H1 (cell line): ENCODE measurements at regions not wholly inside any gene's neighbourhood (a gene's known extent, or its start where the extent isn't known, plus 50 kb on each side); places are given as distances from the start of the nearest gene placed in this dataset.
"Not testable (repeated sequence)": the region's sequence is repeated elsewhere in the genome, so short reads cannot be mapped to it uniquely, and the experiment has no call there.

ENCODE experiments used
- CTCF ChIA-PET: fragments of 300-600 bp; sonication (Branson Sonifier 250); formaldehyde crosslinking; loops from one replicate; lab custom pipeline; 2021; ENCODE audit not compliant: partially characterized antibody; lab: Charles Lee
- POLR2A ChIA-PET: fragments of 300-600 bp; sonication (Branson Sonifier 250); formaldehyde crosslinking; loops from one replicate; lab custom pipeline; 2021; ENCODE audit warnings: inconsistent platforms; ENCODE audit not compliant: partially characterized antibody; lab: Charles Lee
- DNase-seq, 2 experiments: peaks; one replicate each; pipeline versions ENCODE4 v3.0.0 to v3.0.0-alpha.2; 2010 to 2022; ENCODE audit warnings: low spot score in 2 of 2, low read depth in 1 of 2, mixed read lengths in 1 of 2
- FAIRE-seq: peaks from 2 replicates; lab custom pipeline; 2011; peaks lifted over from hg19 to GRCh38; lab: Jason Lieb, UNC
- H2AFZ ChIP-seq: 2 replicates; pipeline ENCODE4 v1.8.1; 2012; ENCODE audit warnings: low read length, inconsistent platforms
- H2AK5ac ChIP-seq: 2 replicates; pipeline ENCODE4 v1.6.1; 2013; ENCODE audit warnings: low read depth, low read length
- H2BK120ac ChIP-seq: replicated peaks from 2 replicates; pipeline ENCODE3; 2013; ENCODE audit warnings: low read depth, low read length, inconsistent platforms
- H2BK12ac ChIP-seq: 2 replicates; pipeline ENCODE4 v1.6.1; 2013; ENCODE audit warnings: low read depth, low read length
- H2BK15ac ChIP-seq: 2 replicates; pipeline ENCODE4 v1.6.1; 2013; ENCODE audit warnings: low read length
- H2BK20ac ChIP-seq: 2 replicates; pipeline ENCODE4 v1.6.1; 2013; ENCODE audit warnings: low read length
- H2BK5ac ChIP-seq: 2 replicates; pipeline ENCODE4 v1.6.1; 2013; ENCODE audit warnings: low read depth, low read length
- H3K14ac ChIP-seq: 2 replicates; pipeline ENCODE4 v1.6.1; 2013; ENCODE audit warnings: inconsistent platforms; ENCODE audit not compliant: insufficient read length
- H3K18ac ChIP-seq: 2 replicates; pipeline ENCODE4 v1.6.1; 2013; ENCODE audit warnings: low read length; ENCODE audit errors: extremely low read depth
- H3K23ac ChIP-seq: 2 replicates; pipeline ENCODE4 v1.6.1; 2013; ENCODE audit warnings: inconsistent platforms; ENCODE audit not compliant: insufficient read length
- H3K23me2 ChIP-seq: 2 replicates; pipeline ENCODE4 v1.6.1; 2013; ENCODE audit warnings: low read depth, low read length
- H3K27ac ChIP-seq: 2 replicates; pipeline ENCODE4 v1.6.1; 2011; ENCODE audit warnings: low read depth, low read length, inconsistent platforms
- H3K27me3 ChIP-seq, 4 experiments: replicated peaks in 1 of 4; 1 replicate in 1 of 4; 2 replicates in 3 of 4; pipeline versions ENCODE4 v1.6.1 to v1.8.1; 2011 to 2013; ENCODE audit warnings: low read length in 3 of 4, mild to moderate bottlenecking in 3 of 4, inconsistent platforms in 2 of 4, mixed read lengths in 2 of 4, moderate library complexity in 1 of 4; ENCODE audit not compliant: control insufficient read depth in 3 of 4, insufficient read depth in 3 of 4; ENCODE audit errors: extremely low read depth in 1 of 4
- H3K36me3 ChIP-seq, 4 experiments: 2 replicates each; pipeline versions ENCODE4 v1.6.1 to v1.8.1; 2011 to 2013; ENCODE audit warnings: mild to moderate bottlenecking in 4 of 4, low read length in 3 of 4, moderate library complexity in 2 of 4, control low read depth in 1 of 4, inconsistent platforms in 1 of 4; ENCODE audit not compliant: insufficient read depth in 4 of 4, control insufficient read depth in 2 of 4
- H3K4ac ChIP-seq: replicated peaks from 2 replicates; pipeline ENCODE3; 2013; ENCODE audit warnings: low read length, low read depth, mixed read lengths, inconsistent platforms; ENCODE audit not compliant: insufficient read length
- H3K4me1 ChIP-seq, 4 experiments: replicated peaks in 1 of 4; 1 replicate in 1 of 4; 2 replicates in 3 of 4; pipeline versions ENCODE4 v1.6.1 to v1.8.1; 2011 to 2013; ENCODE audit warnings: low read length in 3 of 4, inconsistent platforms in 2 of 4, mixed read lengths in 1 of 4; ENCODE audit not compliant: insufficient read depth in 4 of 4, control insufficient read depth in 3 of 4
- H3K4me2 ChIP-seq, 2 experiments: 2 replicates each; pipeline versions ENCODE4 v1.6.1 to v1.8.1; 2011 to 2013; ENCODE audit warnings: low read depth in 2 of 2, low read length in 2 of 2, control low read depth in 1 of 2, inconsistent platforms in 1 of 2, mild to moderate bottlenecking in 1 of 2; ENCODE audit not compliant: insufficient read depth in 1 of 2
- H3K4me3 ChIP-seq, 4 experiments: fragments of 200-600, 300-600 bp in 1 of 4; sonication (generic), shearing (Covaris generic), sonication (Bioruptor Twin) in 1 of 4; 2 replicates each; pipeline versions ENCODE4 v1.5.1 to v1.8.1; 2011 to 2016; ENCODE audit warnings: low read length in 4 of 4, low read depth in 3 of 4, control low read depth in 2 of 4, inconsistent platforms in 2 of 4, mild to moderate bottlenecking in 2 of 4, mixed read lengths in 1 of 4, moderate library complexity in 1 of 4; ENCODE audit not compliant: insufficient read depth in 2 of 4; ENCODE audit errors: extremely low read depth in 1 of 4
- H3K56ac ChIP-seq: replicated peaks from 2 replicates; pipeline ENCODE3; 2013; ENCODE audit warnings: low read depth, mild to moderate bottlenecking, mixed read lengths, low read length, inconsistent platforms; ENCODE audit not compliant: insufficient read length
- H3K79me1 ChIP-seq: 2 replicates; pipeline ENCODE4 v1.6.1; 2013; ENCODE audit warnings: low read depth, low read length, control low read depth
- H3K79me2 ChIP-seq, 2 experiments: 2 replicates each; pipeline versions ENCODE4 v1.6.1 to v1.8.1; 2012 to 2013; ENCODE audit warnings: low read length in 2 of 2, mild to moderate bottlenecking in 2 of 2, inconsistent platforms in 1 of 2; ENCODE audit not compliant: insufficient read depth in 2 of 2, control insufficient read depth in 1 of 2
- H3K9ac ChIP-seq, 4 experiments: replicated peaks in 1 of 4; 1 replicate in 1 of 4; 2 replicates in 3 of 4; pipeline versions ENCODE4 v1.6.1 to v1.8.1; 2011 to 2013; ENCODE audit warnings: low read depth in 3 of 4, low read length in 3 of 4, control low read depth in 2 of 4, mild to moderate bottlenecking in 2 of 4, moderate library complexity in 2 of 4, inconsistent platforms in 1 of 4; ENCODE audit errors: extremely low read depth in 1 of 4
- H3K9me3 ChIP-seq, 2 experiments: 2 replicates each; pipeline versions ENCODE4 v1.6.1 to v1.8.1; 2012 to 2013; ENCODE audit warnings: mild to moderate bottlenecking in 2 of 2, moderate library complexity in 2 of 2, control low read depth in 1 of 2, inconsistent platforms in 1 of 2, low read depth in 1 of 2, low read length in 1 of 2, mixed read lengths in 1 of 2; ENCODE audit not compliant: insufficient read depth in 2 of 2
- H4K20me1 ChIP-seq, 2 experiments: replicated peaks in 1 of 2; 2 replicates each; pipeline versions ENCODE3 to v1.8.1; 2011 to 2013; ENCODE audit warnings: inconsistent platforms in 2 of 2, low read length in 2 of 2, mild to moderate bottlenecking in 1 of 2; ENCODE audit not compliant: insufficient read depth in 2 of 2, control insufficient read depth in 1 of 2
- H4K5ac ChIP-seq: 2 replicates; pipeline ENCODE4 v1.6.1; 2013; ENCODE audit warnings: low read length, low read depth, mixed read lengths, inconsistent platforms; ENCODE audit not compliant: insufficient read length
- H4K8ac ChIP-seq: 2 replicates; pipeline ENCODE4 v1.8.0; 2013; ENCODE audit warnings: mild to moderate bottlenecking, moderate library complexity, low read length, inconsistent platforms; ENCODE audit not compliant: insufficient read depth; ENCODE audit errors: extremely low read depth
- H4K91ac ChIP-seq: replicated peaks from 2 replicates; pipeline ENCODE3; 2013; ENCODE audit warnings: low read length, mixed read lengths, inconsistent platforms; ENCODE audit not compliant: insufficient read length
- BRCA1 ChIP-seq: IDR thresholded peaks from 2 replicates; pipeline ENCODE4 v1.6.1; 2012; ENCODE audit warnings: low read depth, low read length, improper control_type of control experiment
- GABPA ChIP-seq: IDR thresholded peaks from 2 replicates; pipeline ENCODE4 v1.6.1; 2011; ENCODE audit warnings: mild to moderate bottlenecking, low read length, moderate library complexity, borderline replicate concordance; ENCODE audit not compliant: insufficient read depth
- JUND ChIP-seq: IDR thresholded peaks from 2 replicates; pipeline ENCODE4 v1.6.1; 2011; ENCODE audit warnings: mild to moderate bottlenecking, improper control_type of control experiment, low read length
- WGBS, 2 experiments: shearing (Covaris generic) in 1 of 2; methylation state at CpG; one replicate each; pipeline versions ENCODE4 v1.1.6 to v1.1.7; 2013 to 2015; ENCODE audit warnings: low lambda C conversion rate in 2 of 2, mixed read lengths in 2 of 2, inconsistent platforms in 1 of 2, low coverage in 1 of 2, missing lambda C conversion rate in 1 of 2; ENCODE audit not compliant: insufficient replicate concordance in 2 of 2, insufficient coverage in 1 of 2, insufficient read length in 1 of 2; ENCODE audit errors: extremely low coverage in 1 of 2, missing lambda C conversion rate in 1 of 2; 5-methylcytosine and 5-hydroxymethylcytosine counted together
- TF ChIP-seq, protein P1 (sequence below): IDR thresholded peaks from 2 replicates; pipeline ENCODE4 v1.6.1; 2012; ENCODE audit warnings: low read length, inconsistent platforms

DNA sequence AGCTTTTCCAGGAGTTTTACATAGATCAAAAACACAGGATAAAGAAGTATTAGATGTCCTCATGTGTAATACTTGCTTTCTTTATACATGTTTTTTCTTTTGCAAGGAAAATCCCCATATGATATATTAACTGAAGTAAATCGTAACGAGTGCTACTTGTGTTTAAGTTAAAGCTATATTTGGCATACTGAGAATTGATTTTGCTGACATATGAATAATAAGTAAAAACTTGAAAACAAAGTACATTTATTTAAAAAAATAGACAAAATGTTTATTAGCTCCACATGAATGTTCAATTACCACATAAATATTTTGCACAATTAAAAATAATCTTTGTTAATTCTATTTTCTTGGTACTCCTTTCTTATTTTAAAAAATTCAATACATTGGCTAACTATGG, 884.7 kb downstream of the FSTL5 start (continued):
- TF ChIP-seq JUND, result no peak
- no peak for TF ChIP-seq GABPA
- TF ChIP-seq, protein P1, sequence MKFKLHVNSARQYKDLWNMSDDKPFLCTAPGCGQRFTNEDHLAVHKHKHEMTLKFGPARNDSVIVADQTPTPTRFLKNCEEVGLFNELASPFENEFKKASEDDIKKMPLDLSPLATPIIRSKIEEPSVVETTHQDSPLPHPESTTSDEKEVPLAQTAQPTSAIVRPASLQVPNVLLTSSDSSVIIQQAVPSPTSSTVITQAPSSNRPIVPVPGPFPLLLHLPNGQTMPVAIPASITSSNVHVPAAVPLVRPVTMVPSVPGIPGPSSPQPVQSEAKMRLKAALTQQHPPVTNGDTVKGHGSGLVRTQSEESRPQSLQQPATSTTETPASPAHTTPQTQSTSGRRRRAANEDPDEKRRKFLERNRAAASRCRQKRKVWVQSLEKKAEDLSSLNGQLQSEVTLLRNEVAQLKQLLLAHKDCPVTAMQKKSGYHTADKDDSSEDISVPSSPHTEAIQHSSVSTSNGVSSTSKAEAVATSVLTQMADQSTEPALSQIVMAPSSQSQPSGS, result no peak
- TF ChIP-seq BRCA1, result no peak

DNA sequence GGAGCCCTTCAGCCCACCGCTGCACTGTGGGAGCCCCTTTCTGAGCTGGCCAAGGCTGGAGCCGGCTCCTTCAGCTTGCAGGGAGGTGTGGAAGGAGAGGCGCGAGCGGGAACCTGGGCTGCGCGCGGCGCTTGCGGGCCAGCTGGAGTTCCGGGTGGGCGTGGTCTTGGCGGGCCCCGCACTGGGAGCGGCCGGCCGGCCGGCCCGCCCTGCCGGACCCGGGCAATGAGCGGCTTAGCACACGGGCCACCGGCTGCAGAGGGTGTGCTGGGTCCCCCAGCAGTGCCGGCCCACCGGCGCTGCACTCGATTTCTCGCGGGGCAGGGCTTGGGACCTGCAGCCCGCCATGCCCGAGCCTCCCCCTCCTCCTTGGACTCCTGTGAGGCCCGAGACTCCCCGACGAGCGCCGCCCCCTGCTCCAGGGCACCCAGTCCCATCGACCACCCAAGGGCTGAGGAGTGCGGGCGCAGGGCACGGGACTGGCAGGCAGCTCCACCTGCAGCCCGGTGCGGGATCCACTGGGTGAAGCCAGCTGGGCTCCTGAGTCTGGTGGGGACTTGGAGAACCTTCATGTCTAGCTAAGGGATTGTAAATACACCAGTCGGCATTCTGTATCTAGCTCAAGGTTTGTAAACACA, 886.5 kb downstream of the FSTL5 start:
- H3K9ac ChIP-seq, H3K79me2 ChIP-seq, H3K27ac ChIP-seq, H2BK12ac ChIP-seq, H4K20me1 ChIP-seq, H4K91ac ChIP-seq, H2BK120ac ChIP-seq, FAIRE-seq, DNase-seq, H3K9me3 ChIP-seq, H3K36me3 ChIP-seq, H3K79me1 ChIP-seq, H3K23me2 ChIP-seq, H3K56ac ChIP-seq, H4K5ac ChIP-seq, H2BK20ac ChIP-seq, H2AK5ac ChIP-seq, H3K23ac ChIP-seq, H2BK5ac ChIP-seq, H3K18ac ChIP-seq, H4K8ac ChIP-seq, H2AFZ ChIP-seq, H3K4me2 ChIP-seq, H3K4me1 ChIP-seq, H3K4ac ChIP-seq, H3K14ac ChIP-seq, H3K4me3 ChIP-seq, H2BK15ac ChIP-seq, H3K27me3 ChIP-seq, POLR2A ChIA-PET: not testable (repeated sequence)
- WGBS, 2 experiments, result 96% methylated on average over 41 of the region's 44 CpGs; no CpG with 5 or more reads in 1 of the 2 experiments
- CTCF ChIA-PET, result interaction anchor here (0.6 kb wide), 1 partner anchor 427 kb away, joined by 3 read pairs; no protein-coding TSS in a partner anchor
